CD4-positive, alpha-beta T cell treated with Interleukin-6 for 4 hours (primary cell): ENCODE measurements at regions not wholly inside any gene's neighbourhood (a gene's known extent, or its start where the extent isn't known, plus 50 kb on each side); places are given as distances from the start of the nearest gene placed in this dataset.

ENCODE experiments used
- DNase-seq: peaks from one replicate; pipeline ENCODE4 v3.0.0-alpha.2; 2020; ENCODE audit warnings: mixed read lengths

DNA sequence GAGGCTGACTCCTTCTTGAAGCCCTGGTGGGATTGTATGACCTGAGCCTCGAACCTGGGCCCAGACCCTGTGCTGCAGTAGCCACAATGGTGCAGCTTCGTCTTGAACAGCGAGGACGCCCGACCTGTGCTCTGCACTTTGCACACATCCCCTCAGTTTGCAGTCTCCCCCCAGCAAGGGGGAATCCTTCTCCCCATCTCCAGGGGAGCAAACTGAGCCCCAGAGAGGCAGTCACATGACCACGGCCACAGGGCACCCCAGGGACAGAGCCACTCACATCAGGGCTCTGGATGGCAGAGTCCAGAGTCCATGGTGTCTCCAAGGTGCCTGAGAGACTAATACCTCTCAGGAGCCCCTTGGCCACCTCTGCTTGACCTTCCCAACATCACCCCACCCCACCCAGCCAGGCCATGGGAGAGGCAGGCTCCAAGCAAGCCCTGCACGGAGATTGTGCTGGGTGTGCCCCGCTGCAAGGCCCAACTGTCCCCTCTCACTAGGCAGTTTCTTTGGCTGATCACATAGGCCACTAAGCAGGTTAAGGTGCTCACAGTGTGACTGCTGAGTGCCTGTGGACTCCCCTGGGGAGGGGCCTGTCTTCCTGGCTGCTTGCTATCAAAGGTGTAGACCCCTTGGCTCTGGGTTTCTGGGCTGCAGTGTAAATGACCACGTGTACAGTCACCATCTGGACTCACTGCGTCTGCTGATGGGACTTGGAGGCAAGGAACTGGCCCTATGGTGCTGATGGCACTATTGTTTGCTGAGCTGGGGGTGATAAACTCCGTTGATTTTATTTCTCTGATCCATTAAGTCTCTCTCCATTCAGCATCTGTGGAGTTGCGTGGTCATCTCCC, 398.1 kb downstream of the MATN1 start:
- no peak for DNase-seq

DNA sequence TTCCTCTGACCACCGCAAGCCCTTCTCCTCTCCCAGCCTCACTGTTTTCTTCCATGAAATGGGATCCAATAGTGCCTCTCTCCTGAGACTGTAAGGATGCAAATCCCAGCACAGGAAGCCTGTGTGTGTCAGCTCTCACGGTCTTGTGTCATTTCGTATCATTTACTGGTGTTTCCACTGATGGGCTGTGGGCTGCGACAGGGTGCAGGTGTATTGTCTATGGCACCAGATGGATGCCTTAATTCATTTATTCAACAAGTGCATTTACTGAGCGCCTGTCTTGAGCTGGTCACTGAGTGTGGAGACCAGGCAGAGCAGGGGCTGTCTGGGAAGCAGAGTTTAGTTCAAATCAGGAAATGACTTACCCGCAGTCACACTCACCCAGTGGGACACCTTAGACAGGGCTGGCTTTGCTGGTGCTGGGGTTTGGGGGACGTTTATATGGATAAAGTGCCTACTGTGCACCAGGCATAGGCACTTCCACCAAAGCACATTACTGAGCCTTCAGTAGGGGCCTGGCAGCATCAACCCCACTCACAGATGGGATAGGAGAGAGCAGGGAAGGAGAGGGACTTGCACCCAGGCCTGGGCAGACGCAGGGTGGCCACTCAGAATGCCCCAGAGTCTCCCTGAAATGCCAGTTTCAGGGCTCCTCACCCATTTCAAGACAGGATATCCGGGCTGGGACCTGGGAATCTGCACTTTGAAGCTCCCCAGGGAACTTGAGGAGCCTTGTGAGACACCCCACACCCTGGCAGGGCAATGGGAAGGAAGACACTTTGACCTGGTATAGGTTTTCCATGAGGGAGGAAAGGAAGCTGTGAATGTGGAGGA, 398.9 kb downstream of the MATN1 start:
- no peak for DNase-seq

DNA sequence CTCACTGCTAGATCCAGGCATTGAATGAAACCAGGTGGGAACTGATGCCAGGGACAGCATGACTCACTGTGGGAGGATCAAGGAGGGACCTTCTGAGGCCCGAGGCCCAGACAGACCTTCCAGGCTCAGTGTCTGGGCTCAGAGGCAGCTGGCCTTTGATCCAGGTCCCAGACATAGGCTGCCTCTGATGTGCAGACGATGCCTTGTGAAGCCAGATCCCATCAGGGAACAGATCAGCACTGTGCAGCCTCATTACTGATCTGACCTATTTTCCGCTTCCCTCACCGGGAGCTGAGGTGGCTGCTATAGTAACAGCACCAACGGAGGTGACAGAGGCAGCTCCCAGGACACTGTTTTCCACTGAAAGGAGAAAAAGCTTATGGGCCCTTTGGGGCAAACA, 399.5 kb downstream of the MATN1 start:
- no peak for DNase-seq

DNA sequence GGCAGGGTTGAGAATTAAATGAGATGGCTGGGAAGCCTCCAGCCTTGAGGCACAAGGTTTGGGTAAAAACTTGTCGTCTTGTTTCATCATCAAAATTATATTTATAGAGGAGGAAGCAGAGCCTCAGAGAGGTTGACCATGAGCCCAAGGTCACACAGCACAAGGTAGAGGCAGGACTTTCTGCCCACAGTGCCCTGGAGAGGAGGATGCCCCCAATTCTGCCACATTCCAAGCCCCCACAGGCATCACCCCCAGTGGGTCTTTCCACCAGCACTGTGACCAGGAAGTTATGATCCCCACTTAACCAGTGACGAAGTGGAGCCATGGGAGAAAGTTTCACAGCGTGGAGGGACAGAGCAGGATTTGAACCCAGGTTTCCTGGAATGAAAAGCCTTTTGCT, 400.0 kb downstream of the MATN1 start:
- no peak for DNase-seq

DNA sequence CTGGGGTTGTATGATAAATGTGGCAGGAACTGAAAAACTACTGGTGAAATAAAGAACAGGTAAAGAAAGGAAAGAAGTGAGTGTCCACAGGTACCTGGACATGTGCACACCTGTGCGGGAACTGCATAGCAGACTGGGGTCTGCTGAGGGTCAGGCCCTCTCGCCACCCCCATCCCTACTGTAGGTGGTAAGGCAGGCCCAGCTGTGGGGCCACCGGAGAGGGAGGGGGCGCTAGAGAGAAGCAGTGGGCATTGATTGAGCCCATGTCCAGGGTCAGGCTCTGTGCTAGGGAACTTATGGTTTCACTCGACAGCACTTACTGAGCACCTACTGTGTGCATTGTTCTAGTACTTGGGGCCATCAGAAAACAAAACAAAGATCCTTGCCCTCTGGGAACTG, 400.5 kb downstream of the MATN1 start:
- DNase-seq, result no peak

DNA sequence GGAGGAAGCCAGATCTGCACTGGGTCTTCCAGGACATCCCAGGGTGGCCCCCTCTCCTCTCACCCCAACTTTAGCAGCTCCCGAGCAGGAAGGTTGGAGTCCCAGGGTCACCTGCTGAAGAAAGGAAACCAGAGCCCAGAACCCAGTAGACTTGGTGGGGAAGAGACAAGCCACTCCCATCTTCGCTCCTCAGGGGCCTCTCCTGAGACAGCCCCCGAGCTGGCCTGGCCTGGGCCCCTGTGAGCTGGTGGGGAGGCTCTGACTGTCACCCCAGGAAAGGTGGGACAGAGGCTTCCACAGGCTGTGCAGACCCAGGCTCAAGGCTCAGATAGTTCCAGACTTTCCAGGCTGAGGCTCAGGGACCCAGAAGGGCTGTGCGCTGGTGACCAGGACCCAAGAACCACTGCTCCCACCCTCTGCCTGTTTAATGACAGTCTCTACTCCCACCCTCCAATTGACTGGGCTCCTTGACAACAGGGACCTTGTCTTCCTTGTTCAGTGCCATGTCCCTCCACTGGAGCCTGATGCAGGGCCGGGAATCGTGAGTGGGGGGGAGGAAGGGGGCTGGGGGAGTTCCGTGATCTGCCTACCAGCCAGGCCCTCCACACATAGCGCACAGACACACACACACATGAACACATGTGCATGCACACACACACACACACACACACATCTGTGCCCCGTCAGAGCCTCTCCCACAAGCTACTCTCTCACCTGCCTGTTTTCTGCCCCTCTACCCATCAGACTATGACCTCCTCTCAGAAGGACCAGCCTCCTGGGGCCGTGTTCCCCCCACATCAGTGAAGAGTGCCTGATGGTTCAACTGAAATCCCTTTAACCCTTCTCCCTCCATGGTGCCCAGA, 401.2 kb downstream of the MATN1 start:
- DNase-seq, result no peak

DNA sequence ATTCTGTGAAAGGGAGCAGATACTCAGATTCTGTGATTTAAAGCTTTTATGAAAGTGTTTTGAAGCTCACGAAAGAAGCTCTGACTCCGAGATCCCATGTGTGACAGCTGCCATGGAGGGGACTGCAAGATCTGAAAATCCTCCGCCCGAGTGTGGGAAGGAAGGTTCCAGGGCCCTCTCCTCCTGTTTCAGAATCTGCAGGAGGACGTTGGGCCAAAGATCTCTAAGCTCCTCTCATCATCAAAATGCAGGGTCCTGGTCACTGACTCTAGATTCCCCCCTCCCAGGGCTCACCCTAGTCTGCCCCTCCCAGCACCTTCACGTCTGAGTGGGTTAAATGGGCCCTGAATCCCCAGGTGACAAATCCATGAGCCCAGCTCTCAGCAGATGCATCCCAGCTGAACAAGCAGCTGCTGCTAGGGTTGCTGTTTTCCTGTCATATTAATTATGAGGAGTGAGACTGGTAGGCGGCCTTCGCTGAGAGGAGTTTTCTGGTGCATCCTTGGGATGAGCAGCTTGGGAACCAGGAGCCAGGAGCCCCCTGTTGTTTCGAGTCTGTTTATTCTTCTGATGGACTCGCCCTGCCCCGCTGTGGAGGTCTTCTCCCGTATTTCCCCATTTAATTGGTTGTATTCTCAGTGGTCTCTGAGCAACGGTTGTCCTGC, 402.0 kb downstream of the MATN1 start:
- no peak for DNase-seq

DNA sequence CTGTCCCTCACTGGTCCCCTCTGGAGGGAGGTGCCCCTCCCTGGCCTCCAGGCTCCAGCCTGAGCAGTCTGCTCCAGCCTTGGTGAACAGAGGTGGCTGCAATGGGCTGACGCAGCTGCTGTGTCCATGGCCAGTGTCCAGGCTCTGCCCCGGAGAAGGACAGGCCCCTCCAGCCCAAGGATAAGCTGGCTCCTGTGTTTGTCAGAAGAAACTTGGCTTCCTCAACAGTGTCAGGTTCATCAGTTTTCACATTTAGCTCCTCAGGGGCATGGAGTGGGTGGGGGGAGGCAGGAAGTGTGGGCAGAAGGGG, 402.8 kb downstream of the MATN1 start:
- DNase-seq, result no peak

DNA sequence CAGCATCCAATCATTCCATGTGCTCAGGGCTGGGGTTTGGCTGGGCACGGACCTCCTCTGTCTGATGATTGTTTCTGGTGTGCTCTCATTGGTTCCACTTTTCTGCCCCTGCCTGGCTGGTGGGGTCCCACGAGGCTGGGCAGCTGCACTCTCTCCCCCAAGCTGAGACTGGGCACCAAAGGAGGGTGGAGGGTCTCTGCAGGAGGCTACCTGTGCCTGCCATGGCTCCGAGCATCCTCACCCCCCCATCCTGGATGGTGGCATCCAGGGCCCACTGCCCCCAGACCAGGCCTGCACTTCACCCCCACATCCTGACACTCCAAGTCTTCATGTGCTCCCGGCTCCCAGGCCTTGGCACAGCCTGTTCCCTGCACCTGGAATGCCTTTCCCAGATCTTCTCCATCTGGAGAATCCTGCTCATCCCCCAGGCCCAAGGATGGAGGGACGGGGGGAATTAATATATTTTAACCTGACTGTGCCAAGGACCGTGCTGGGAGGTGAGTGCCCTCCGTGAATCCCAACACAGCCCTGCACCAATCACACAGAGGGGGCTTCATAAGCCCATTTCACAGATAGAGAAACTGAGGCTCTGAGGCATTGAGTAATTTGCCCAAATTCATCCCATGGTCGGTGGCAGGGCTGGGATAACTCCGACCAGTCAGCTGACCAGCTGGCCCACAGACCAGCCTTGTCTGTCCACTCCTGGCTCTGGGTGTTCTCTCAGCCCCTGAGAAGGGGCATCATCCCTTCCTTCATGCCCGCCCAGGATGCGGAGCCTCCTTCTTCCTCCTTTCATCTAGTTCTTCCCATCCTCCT, 403.4 kb downstream of the MATN1 start:
- no peak for DNase-seq

DNA sequence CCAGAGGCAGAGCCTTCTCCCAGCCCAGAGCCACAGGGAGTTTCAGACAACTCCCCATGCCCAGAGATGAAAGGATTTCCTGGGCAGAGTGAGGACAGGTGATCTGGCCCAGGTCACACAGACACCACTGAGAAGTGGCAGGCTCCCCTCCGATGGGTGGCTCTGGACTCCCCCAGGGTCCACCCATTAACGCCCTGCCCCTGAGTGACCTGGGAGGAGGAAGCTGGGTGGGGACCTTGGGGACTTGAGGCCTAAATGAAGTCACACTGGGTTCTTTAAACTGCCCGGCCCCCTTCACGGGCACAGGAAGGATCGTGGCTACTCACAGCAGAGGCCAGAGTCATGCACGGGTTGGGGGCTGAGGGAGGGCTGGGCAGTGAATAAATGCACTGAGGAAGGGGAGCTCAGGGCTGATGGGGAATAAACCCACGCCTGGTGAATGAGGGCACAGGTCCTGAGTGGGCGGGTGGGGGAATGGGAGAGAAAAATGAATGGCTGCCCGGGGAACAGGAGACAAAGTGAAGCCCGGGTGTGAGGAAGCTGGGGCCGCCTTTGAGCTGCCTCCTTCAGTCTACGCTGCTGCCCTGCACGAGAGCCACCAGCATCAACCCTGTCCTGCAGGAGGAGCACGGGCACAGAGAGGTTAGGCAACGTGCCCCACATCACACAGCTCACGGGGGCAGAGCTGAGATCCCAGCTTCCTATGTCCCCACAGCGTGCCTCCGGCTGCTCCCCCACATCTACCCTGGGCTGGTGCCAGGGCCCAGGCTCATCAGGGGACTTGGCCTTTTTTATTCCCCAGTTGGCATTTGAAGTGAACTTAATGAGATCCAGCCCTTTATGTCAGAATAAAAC, 404.3 kb downstream of the MATN1 start:
- no peak for DNase-seq

DNA sequence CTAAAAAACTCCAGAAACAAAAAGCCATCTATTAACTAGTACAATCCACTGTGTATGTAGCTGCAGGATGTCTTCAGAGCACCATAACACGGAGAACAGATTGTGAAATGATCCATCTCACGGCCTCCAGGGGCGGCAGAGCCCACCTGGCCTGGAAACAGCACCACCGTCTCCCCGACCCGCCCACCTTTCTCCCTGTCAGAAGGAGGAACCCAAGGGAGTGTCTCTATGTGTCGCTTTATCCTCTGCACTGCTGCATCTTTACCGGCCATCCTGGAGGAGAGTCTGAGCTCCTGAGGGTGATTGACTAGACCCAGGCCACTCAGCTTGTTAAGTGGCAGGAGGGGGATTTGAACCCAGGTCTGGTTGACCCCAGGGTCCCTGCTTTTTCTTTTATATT, 405.0 kb downstream of the MATN1 start:
- no peak for DNase-seq

DNA sequence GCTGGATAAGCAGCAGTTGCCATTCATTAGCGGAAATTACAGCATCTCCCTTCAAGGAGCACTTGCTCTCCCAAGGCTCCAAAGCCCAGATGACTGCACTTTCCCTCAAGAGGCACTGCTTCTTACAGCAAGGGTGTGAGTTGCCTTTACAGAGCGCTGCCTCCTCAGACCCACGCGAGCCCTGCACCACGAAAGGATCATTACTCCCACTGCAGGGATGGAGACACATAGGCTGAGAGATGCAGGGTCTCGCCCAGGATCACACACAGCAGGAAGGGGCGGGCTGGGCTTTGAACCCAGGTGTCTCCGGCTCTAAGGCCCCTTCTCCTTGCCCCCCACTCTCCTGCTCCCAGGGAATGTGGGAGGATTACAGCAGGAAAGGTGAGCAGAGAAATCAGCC, 405.5 kb downstream of the MATN1 start:
- DNase-seq, result no peak

DNA sequence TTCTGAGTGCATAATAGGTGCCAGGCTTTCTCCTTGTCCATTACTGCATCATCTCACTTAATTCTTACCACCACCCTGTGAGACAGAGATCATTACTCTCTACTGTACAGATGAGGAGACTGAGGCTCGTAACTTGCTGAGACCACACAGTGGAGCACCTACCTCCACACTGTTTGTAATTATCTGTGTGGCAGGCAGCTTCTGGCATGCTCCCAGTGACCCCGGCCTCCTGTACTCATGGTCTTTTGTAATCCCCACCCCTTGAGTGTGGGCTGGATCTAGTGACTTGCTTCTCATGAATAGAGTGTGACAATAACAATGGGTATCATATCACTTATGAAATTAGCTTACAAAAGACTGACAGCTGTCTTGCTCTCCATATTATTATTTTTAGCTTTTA, 407.3 kb downstream of the MATN1 start:
- no peak for DNase-seq

DNA sequence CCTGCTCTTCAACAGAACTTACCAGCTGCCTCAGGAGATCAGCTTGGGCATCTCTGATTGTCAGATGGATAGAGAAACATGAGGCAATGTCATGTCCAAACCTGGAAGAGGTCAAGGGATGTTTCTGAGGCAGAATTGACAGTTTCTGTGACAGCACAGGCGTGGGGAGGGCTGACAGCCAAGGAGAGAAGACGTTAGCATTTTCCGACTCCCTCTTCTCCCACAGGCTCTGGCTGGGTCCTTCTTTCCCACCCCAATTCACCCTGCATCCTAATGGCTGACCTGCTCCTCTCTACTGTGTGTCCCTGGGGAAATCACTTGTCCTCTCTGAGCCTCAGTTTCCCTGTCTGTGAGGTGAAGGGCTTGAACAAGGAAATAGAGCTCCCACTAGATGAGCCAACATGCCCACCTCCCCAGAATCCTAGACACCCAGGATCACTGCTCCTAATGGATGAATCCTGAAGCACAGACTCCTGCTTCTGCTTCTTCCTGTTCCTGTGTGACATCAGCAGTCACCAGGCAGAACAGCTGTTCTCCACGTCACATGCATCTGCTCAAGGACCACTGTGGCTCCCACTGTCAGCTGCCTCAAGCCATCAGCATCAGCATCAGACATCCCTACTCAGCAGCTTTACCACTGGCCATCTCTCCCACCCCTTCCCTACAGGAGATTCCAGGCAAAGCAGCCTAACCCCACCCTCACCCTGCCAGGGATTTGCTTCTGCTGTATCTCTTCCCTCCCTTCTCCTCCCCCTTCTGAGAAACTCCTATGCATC, 408.0 kb downstream of the MATN1 start:
- no peak for DNase-seq

DNA sequence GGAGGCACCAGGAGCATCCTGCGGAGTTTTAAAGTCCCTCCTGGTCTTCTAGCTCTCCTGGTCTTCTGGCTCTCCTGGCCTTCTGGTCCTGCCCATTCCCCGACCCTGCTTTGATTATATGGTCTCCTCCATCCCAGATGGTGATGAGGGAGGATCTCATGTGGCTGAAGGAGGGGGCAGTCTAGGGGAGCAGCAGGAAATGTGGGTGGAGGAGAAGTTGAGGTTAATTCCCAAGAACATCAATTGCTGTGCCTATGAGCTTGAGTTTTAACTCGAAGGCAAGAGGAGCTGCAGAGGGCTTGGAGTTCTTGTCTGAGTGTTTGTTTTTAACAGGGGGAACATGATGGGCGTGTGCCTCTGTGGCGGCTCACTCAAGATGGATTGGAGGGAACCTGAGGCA, 408.8 kb downstream of the MATN1 start:
- DNase-seq, result no peak

DNA sequence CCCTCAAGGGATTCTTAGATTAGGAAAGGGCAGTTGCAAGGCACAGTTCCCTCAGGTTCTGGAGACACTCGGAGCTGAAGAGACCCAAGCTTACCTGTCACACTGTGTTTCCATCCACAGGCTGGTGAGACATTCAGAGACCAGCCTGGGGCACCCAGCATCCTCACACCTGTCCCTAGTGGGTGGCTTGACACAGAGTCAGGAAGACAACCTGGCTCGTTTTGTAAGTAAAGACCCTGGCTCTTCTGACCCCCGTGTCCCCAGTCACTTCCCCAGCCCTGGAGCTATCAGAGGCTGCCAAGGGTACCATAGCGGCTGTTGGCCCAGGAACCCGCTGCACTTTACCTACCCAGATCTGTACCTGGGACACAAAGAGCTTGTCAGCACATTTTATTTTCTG, 409.8 kb downstream of the MATN1 start:
- no peak for DNase-seq

DNA sequence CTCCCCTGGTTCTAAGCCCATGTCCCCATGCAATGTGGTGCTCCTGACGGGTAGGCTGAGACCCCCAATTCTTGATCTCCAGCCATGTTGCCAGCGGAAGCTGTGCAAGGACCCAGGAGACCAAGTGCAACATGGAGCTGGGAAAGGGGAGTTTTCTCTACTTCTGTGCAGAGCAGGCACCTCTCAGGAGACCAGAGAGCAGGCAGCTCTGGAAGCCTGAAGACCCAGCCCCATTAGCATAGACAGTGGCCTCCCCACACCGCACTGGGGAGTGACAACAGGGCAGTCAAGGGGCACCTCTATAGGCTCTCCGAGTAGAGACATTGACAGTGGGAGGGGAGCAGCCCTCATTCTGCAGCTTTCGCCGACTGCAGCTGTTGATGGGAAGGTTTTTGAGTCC, 410.2 kb downstream of the MATN1 start:
- DNase-seq, result no peak

DNA sequence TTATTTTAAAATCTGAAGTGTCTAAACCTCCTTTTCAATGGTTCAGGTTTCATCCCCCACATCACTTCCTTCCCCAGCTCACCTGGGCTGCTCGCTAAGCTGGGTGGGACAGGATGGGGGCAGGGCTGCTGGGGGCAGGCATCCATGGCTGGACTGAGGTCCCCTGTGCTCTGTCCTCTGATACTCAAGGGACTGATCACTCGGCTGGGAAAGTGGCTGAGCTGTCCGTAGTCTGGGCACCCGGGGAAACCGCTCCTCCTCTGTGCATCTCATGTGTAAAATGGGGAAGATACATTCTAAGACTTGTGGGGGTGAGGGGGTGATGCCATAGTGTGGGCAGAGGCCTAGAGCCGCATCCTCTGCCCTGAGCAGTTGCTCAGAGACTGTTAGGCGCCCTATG, 411.2 kb downstream of the MATN1 start:
- DNase-seq, result no peak

DNA sequence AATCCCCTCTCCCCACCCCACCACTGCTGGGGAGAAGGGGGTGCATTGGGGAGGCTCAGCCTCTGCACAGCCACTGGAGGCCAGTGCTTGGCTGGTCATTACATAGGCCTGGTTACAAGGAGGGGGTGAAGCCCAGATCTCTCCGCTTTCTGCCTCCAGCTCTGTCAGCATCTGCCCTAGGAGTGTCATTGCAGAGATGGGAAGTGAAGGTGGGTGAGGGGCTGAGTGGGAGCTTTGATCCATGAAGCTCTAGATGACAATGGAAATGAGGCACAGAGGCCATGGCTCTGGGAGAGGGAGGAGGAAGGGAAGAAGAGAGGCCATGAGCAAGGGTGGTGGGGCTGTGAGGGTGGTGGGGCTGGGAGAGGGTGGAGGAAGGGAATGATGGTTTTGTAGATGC, 411.6 kb downstream of the MATN1 start:
- DNase-seq, result no peak
